ENCODE measurements at regions not wholly inside any gene's neighbourhood (a gene's known extent, or its start where the extent isn't known, plus 50 kb on each side); places are given as distances from the start of the nearest gene placed in this dataset.

GRCh38 chr2:129229196-129229595 is 750.3 kb upstream of the RAB6C start:
- no peak for DNase-seq (ENCODE audit: low read depth in 2 of 3, low spot score in 2 of 3)

- no peak for DNase-seq (ENCODE audit: low read depth in 2 of 3, low spot score in 2 of 3)
Measured at GRCh38 chr2:129229830-129230441, 749.5 kb upstream of the RAB6C start.

GRCh38 chr2:129231924-129232323 is 747.5 kb upstream of the RAB6C start:
- DNase-seq (ENCODE audit: low read depth in 2 of 3, low spot score in 2 of 3) = no peak

GRCh38 chr2:129233166-129233565 is 746.3 kb upstream of the RAB6C start:
- DNase-seq (ENCODE audit: low read depth in 2 of 3, low spot score in 2 of 3) = no peak

GRCh38 chr2:129233751-129234406 is 745.6 kb upstream of the RAB6C start:
- peak in 2 of 3 donors; percentile 18 to 42 for DNase-seq (ENCODE audit: low read depth in 2 of 3, low spot score in 2 of 3)

GRCh38 chr2:129236601-129237000 is 742.9 kb upstream of the RAB6C start:
- DNase-seq (ENCODE audit: low read depth in 2 of 3, low spot score in 2 of 3) = no peak

GRCh38 chr2:129237966-129238725 is 741.3 kb upstream of the RAB6C start:
- no peak for DNase-seq (ENCODE audit: low read depth in 2 of 3, low spot score in 2 of 3)

GRCh38 chr2:129239141-129239540 is 740.3 kb upstream of the RAB6C start:
- DNase-seq (ENCODE audit: low read depth in 2 of 3, low spot score in 2 of 3) = no peak

- DNase-seq (ENCODE audit: low read depth in 2 of 3, low spot score in 2 of 3) = no peak
Measured at GRCh38 chr2:129240061-129240460, 739.4 kb upstream of the RAB6C start.

- DNase-seq (ENCODE audit: low read depth in 2 of 3, low spot score in 2 of 3) = no peak
Measured at GRCh38 chr2:129242269-129242668, 737.2 kb upstream of the RAB6C start.

GRCh38 chr2:129247751-129248150 is 731.7 kb upstream of the RAB6C start:
- DNase-seq (ENCODE audit: low read depth in 2 of 3, low spot score in 2 of 3) = no peak

- no peak for DNase-seq (ENCODE audit: low read depth in 2 of 3, low spot score in 2 of 3)
Measured at GRCh38 chr2:129248198-129248597, 731.3 kb upstream of the RAB6C start.

GRCh38 chr2:129252781-129253460 is 726.5 kb upstream of the RAB6C start:
- DNase-seq (ENCODE audit: low read depth in 2 of 3, low spot score in 2 of 3) = no peak

- DNase-seq (ENCODE audit: low read depth in 2 of 3, low spot score in 2 of 3) = peak in 2 of 3 donors; percentile 10 to 46
Measured at GRCh38 chr2:129253461-129253812, 726.0 kb upstream of the RAB6C start.

- no peak for DNase-seq (ENCODE audit: low read depth in 2 of 3, low spot score in 2 of 3)
Measured at GRCh38 chr2:129254718-129255117, 724.7 kb upstream of the RAB6C start.

GRCh38 chr2:129255610-129256313 is 723.7 kb upstream of the RAB6C start:
- DNase-seq (ENCODE audit: low read depth in 2 of 3, low spot score in 2 of 3) = no peak

- no peak for DNase-seq (ENCODE audit: low read depth in 2 of 3, low spot score in 2 of 3)
Measured at GRCh38 chr2:129256642-129257041, 722.8 kb upstream of the RAB6C start.

GRCh38 chr2:129262934-129263333 is 716.5 kb upstream of the RAB6C start:
- DNase-seq (ENCODE audit: low read depth in 2 of 3, low spot score in 2 of 3) = no peak

GRCh38 chr2:129263939-129264338 is 715.5 kb upstream of the RAB6C start:
- no peak for DNase-seq (ENCODE audit: low read depth in 2 of 3, low spot score in 2 of 3)

GRCh38 chr2:129267559-129267958 is 711.9 kb upstream of the RAB6C start:
- DNase-seq (ENCODE audit: low read depth in 2 of 3, low spot score in 2 of 3) = no peak

Data from hematopoietic multipotent progenitor cell (in vitro differentiated cells).